ENCODE measurements at regions not wholly inside any gene's neighbourhood (a gene's known extent, or its start where the extent isn't known, plus 50 kb on each side); places are given as distances from the start of the nearest gene placed in this dataset.
"Not testable (repeated sequence)": the region's sequence is repeated elsewhere in the genome, so short reads cannot be mapped to it uniquely, and the experiment has no call there.

GRCh38 chr10:28911511-28911910 lies 234.2 kb downstream of the BAMBI start:
- H3K36me3 ChIP-seq (ENCODE audit: insufficient read depth); H3K4me3 ChIP-seq (ENCODE audit: low read depth, low read length); H3K27ac ChIP-seq (ENCODE audit: low read depth); DNase-seq (ENCODE audit: extremely low spot score); H3K4me1 ChIP-seq (ENCODE audit: insufficient read depth): not testable (repeated sequence)
- 72% methylated on average over 8 of the region's 8 CpGs for WGBS

- no peaks in the 10 kb centered on the region for H3K36me3 ChIP-seq (ENCODE audit: insufficient read depth)
- H3K4me3 ChIP-seq (ENCODE audit: low read depth, low read length), result no peak overlapping the region
- 86% methylated on average over 9 of the region's 9 CpGs for WGBS
- no peak overlapping the region for H3K27ac ChIP-seq (ENCODE audit: low read depth)
- DNase-seq (ENCODE audit: extremely low spot score), result no peak
- H3K4me1 ChIP-seq (ENCODE audit: insufficient read depth), result no peaks in the 10 kb centered on the region
These were observed 234.9 kb downstream of the BAMBI start for GRCh38 chr10:28912017-28912783.

GRCh38 chr10:28913436-28914237 lies 236.3 kb downstream of the BAMBI start:
- H3K4me1 ChIP-seq (ENCODE audit: insufficient read depth), result no peaks in the 10 kb centered on the region
- no peak overlapping the region for H3K27ac ChIP-seq (ENCODE audit: low read depth)
- 82% methylated on average over 12 of the region's 12 CpGs for WGBS
- no peaks in the 10 kb centered on the region for H3K36me3 ChIP-seq (ENCODE audit: insufficient read depth)
- H3K4me3 ChIP-seq (ENCODE audit: low read depth, low read length), result no peak overlapping the region
- DNase-seq (ENCODE audit: extremely low spot score), result no peak

GRCh38 chr10:28914701-28915100 lies 237.4 kb downstream of the BAMBI start:
- DNase-seq (ENCODE audit: extremely low spot score), result no peak
- Histone ChIP-seq H3K4me3 (ENCODE audit: low read depth, low read length) (no peak overlapping the region), H3K4me1 (ENCODE audit: insufficient read depth) (no peaks in the 10 kb centered on the region), H3K36me3 (ENCODE audit: insufficient read depth) (no peaks in the 10 kb centered on the region), H3K27ac (ENCODE audit: low read depth) (no peak overlapping the region)
- 78% methylated on average over 3 of the region's 3 CpGs for WGBS

DNA sequence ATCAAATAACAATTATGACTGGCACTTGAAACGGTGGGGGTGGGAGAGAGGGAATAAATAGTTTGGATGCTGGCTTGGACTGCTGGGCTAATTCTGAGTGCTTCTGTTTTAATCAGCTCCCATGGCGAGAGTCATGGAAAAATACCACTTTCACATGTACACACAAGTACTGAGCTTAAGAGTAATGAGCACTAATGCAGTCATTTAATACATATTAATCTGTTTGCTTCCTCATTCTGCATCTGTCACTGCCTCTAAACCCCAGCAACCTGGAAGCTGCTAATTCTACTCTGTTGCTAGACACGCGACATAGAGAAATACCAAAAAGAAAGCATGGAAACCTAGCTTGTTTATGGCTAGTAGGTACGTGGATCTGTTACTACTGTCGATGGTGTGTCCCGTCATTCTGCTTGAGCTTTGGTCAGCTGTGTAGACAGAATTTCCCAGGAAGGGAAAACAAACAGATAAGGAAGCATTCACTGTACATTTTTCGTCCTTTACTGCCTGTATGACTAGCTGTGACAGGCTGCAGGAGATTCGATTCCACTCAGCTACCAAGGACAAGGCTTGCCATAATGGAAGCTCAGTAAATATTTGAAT lies 238.8 kb downstream of the BAMBI start:
- 80% methylated on average over 9 of the region's 9 CpGs for WGBS
- H3K4me3 ChIP-seq (ENCODE audit: low read depth, low read length), result no peak overlapping the region
- no peak overlapping the region for H3K27ac ChIP-seq (ENCODE audit: low read depth)
- H3K4me1 ChIP-seq (ENCODE audit: insufficient read depth), result no peaks in the 10 kb centered on the region
- H3K36me3 ChIP-seq (ENCODE audit: insufficient read depth), result no peaks in the 10 kb centered on the region
- no peak for DNase-seq (ENCODE audit: extremely low spot score)

GRCh38 chr10:28920091-28920490 lies 242.8 kb downstream of the BAMBI start:
- H3K4me3 ChIP-seq (ENCODE audit: low read depth, low read length), result no peak overlapping the region
- 95% methylated on average over 3 of the region's 3 CpGs for WGBS
- no peak for DNase-seq (ENCODE audit: extremely low spot score)

DNA sequence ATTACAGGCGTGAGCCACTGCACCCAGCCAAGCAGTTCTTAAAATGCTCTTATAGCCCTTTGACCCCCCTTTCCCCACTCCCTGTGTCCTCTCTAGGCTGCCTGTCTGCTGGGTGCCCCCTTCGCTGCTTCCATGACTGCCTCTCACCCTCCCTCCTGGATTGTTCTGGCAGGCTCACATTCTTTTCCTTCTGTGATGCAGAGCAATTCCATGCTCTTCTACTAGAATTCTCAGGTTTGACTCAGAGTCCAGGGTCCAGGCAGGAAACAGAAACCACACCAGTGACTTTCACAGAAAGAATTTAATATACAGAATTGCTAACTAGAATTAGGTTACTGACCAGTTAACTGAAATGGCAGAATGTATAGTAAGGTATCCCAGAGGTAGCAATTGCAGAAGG lies 244.8 kb downstream of the BAMBI start:
- no peak for DNase-seq (ENCODE audit: extremely low spot score)
- Histone ChIP-seq H3K27ac (ENCODE audit: low read depth) (no peak overlapping the region), H3K4me3 (ENCODE audit: low read depth, low read length) (no peak overlapping the region), H3K36me3 (ENCODE audit: insufficient read depth) (no peaks in the 10 kb centered on the region), H3K4me1 (ENCODE audit: insufficient read depth) (no peaks in the 10 kb centered on the region)
- WGBS, result 98% methylated on average over 2 of the region's 2 CpGs

More at GRCh38 chr10:28920091-28920490, 242.8 kb downstream of the BAMBI start:
- Histone ChIP-seq H3K36me3 (ENCODE audit: insufficient read depth) (no peaks in the 10 kb centered on the region), H3K4me1 (ENCODE audit: insufficient read depth) (no peaks in the 10 kb centered on the region), H3K27ac (ENCODE audit: low read depth) (no peak overlapping the region)

- Histone ChIP-seq H3K4me1 (ENCODE audit: insufficient read depth) (no peaks in the 10 kb centered on the region), H3K27ac (ENCODE audit: low read depth) (no peak overlapping the region), H3K4me3 (ENCODE audit: low read depth, low read length) (no peak overlapping the region), H3K36me3 (ENCODE audit: insufficient read depth) (no peaks in the 10 kb centered on the region)
- WGBS, result 97% methylated on average over 2 of the region's 2 CpGs
- no peak for DNase-seq (ENCODE audit: extremely low spot score)
These were observed 245.5 kb downstream of the BAMBI start for GRCh38 chr10:28922861-28923260.

DNA sequence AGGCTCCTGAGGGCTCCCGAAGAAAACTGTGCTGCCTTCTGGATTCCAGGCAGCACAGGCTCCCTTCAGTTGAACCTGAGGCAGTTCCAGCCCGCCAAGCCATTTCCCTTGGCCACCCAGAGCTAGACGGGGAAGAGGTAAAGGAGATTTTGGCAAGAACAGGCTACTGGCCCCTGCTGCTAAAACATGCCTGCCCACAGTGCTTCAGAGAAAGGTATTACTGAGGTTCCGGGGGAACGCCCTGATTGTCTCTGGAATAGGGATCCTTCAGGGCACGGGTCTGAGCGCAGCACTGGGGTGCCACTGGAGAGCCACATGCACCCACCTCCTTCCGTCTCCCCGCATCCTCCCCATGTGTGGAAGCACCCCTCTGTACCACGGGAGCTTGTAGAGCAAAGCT lies 247.4 kb downstream of the BAMBI start:
- no peak for DNase-seq (ENCODE audit: extremely low spot score)
- Histone ChIP-seq H3K36me3 (ENCODE audit: insufficient read depth) (no peaks in the 10 kb centered on the region), H3K27ac (ENCODE audit: low read depth) (no peak overlapping the region), H3K4me1 (ENCODE audit: insufficient read depth) (no peaks in the 10 kb centered on the region), H3K4me3 (ENCODE audit: low read depth, low read length) (no peak overlapping the region)
- 85% methylated on average over 10 of the region's 10 CpGs for WGBS

DNA sequence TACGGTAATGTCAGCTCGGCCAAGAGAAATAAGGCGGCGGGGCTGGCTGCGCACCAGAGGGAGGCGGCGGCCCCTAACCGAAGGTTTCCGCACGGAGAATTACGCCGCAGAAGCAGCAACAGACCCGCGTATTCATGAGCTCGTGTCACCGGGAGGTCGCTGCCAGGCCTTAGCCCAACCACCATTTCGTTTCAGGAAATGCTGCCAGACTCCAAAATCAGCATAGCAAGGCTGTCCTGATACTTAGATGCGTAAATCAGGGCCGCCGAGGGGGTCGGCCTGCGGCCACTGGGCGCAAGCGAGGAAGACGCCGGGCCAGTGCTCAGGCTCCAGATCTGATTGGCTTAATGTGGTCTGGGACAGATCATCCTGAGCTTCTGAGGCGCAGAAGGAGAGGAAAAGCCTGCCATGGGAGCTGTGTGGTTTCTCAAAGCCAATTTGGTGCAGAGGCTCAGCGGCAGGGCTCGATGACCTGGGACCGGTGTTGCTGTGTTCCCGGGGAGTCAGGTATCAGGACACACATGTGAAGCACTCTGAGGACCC lies 247.9 kb downstream of the BAMBI start:
- Histone ChIP-seq H3K27ac (ENCODE audit: low read depth) (no peak overlapping the region), H3K4me3 (ENCODE audit: low read depth, low read length) (no peak overlapping the region), H3K36me3 (ENCODE audit: insufficient read depth) (no peaks in the 10 kb centered on the region), H3K4me1 (ENCODE audit: insufficient read depth) (no peaks in the 10 kb centered on the region)
- WGBS, result 40% methylated on average over 32 of the region's 32 CpGs
- no peak for DNase-seq (ENCODE audit: extremely low spot score)

DNA sequence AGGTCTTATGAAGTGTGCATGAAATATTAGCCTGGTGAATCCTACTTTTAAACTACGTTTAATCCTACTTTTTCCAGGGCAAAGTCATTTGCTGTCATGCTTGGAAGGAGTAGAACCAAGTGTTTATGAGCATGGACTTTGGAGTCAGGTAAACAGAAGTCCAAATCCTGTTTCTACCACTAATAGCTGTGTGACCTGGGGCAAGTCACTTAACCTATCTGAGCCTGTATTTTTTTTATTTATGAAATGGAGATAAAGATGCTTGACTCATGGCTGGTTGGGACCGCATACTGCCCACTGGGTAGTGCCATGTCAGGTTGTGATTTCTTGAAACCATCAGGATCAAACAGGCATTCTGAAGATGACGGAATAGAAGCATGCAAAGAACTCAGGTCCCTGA lies 249.6 kb downstream of the BAMBI start:
- H3K4me1 ChIP-seq (ENCODE audit: insufficient read depth), result no peaks in the 10 kb centered on the region
- H3K4me3 ChIP-seq (ENCODE audit: low read depth, low read length), result no peak overlapping the region
- no peak overlapping the region for H3K27ac ChIP-seq (ENCODE audit: low read depth)
- WGBS, result 93% methylated on average over 3 of the region's 3 CpGs
- DNase-seq (ENCODE audit: extremely low spot score), result no peak
- H3K36me3 ChIP-seq (ENCODE audit: insufficient read depth), result no peaks in the 10 kb centered on the region

- H3K4me1 ChIP-seq (ENCODE audit: insufficient read depth), result no peaks in the 10 kb centered on the region
- no peak overlapping the region for H3K4me3 ChIP-seq (ENCODE audit: low read depth, low read length)
- H3K36me3 ChIP-seq (ENCODE audit: insufficient read depth), result no peaks in the 10 kb centered on the region
- no peak overlapping the region for H3K27ac ChIP-seq (ENCODE audit: low read depth)
- WGBS, result 92% methylated on average over 2 of the region's 2 CpGs
- no peak for DNase-seq (ENCODE audit: extremely low spot score)
These were observed 251.2 kb downstream of the BAMBI start for GRCh38 chr10:28928484-28928883.

GRCh38 chr10:28929942-28930341 lies 252.6 kb downstream of the BAMBI start:
- Histone ChIP-seq H3K27ac (ENCODE audit: low read depth) (no peak overlapping the region), H3K4me1 (ENCODE audit: insufficient read depth) (no peaks in the 10 kb centered on the region), H3K36me3 (ENCODE audit: insufficient read depth) (no peaks in the 10 kb centered on the region), H3K4me3 (ENCODE audit: low read depth, low read length) (no peak overlapping the region)
- WGBS, result 95% methylated on average over 3 of the region's 3 CpGs
- DNase-seq (ENCODE audit: extremely low spot score), result no peak

All from urinary bladder (tissue), 3 donors.